NCI-H1092 treated with DMSO at 0.1 percent for 48 hours (cell line): ENCODE measurements at regions not wholly inside any gene's neighbourhood (a gene's known extent, or its start where the extent isn't known, plus 50 kb on each side); places are given as distances from the start of the nearest gene placed in this dataset.

Experiments
- DNase-seq: peaks from one replicate; lab custom pipeline; 2025; lab: John Stamatoyannopoulos, UW

- peak; percentile 32 for DNase-seq
These were observed 314.1 kb downstream of the CD83 start for GRCh38 chr6:14431385-14432330.

GRCh38 chr6:14434916-14435690 is 317.5 kb downstream of the CD83 start:
- no peak for DNase-seq

GRCh38 chr6:14436592-14437132 is 319.1 kb downstream of the CD83 start:
- no peak for DNase-seq

GRCh38 chr6:14439419-14439818 is 321.8 kb downstream of the CD83 start:
- no peak for DNase-seq

DNA sequence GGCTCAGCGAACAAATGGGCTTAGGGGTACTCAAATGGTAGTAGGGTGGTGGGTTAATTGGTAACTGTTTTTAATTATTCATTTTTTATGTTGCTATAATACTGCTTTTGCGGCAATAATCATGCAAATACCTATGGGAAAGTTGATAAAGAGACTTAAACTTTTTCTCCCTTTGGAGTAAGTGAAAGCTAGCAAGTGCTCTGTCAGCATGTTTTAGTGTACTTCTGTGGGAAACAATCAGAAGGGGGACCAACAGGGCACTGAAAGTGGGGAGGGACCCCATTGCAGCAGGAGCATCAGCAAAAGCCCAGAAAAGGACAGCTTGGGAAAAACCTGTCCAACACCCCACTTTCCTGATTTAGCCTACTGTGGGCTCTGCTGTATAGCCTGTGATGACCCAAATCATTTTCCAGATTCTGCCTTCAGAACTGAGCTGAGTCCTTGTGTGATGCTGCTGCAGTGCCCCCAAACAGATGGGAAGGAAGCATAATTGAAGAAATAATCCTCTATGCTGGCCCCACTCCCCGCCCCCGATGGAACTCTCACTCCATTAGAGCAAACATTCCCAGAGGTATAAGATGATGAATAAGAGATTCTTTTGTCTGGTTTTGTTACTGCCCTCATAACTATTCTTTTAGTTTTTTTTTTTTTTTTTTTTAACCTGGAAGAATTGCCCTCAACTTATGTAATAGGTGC is 322.8 kb downstream of the CD83 start:
- DNase-seq = no peak

DNA sequence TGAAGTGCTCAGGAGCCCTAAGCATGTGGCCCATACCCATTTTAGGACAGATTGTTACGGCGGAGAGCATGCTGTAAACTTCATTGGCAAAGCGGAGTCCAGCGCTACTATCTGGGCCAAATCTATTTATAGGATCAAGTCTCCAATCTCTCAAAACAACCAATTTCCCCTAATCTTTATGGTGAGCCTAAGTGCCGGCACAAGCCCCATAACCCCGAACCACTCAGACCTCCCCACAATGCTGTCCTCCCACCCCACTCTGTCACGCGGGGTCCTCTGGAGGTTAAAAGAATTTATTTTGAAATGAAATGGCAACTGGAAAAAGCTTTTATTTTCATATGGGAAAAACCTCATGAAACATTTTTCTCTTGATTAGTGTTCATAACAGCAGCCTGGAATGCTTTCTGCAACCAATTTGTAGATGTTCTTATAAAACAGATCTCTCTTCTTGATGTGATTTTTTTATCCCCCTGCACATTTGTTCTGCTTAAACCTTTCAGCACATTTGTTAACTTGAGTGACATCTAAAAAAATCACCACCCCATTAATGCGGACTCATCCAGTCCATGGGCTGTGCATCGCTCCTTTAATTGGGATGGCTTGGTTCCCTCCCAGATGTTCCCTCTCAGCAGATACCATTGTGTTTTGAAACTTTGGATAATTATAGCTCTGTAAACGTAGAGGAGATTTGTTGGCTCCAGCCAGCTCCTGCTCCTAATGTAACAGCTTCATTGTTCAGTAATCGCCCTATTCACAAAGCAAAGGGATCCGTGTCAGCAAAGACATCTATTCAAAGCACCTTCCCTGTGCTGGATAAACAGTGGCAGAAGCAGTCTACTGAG is 323.6 kb downstream of the CD83 start:
- peak; percentile 47 for DNase-seq

DNA sequence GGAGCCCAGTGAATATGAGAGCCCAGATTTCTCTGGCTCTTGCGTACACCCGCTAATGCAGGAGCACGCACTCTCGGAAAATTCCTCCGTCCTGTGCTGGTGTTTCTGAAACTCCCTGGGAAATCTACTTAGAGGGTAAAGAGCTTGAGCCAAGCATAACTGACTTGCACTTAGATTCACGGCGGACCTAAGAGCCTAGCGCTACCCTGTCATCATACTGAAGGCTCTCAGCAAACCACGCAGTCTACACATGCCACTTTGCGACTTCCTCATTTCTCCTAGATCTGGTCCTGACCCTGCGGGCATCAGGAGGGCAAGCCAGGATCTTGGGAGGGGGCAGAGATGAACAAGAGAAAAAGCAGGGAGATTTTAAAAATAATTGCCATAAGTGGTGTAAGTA is 324.7 kb downstream of the CD83 start:
- DNase-seq = no peak

DNA sequence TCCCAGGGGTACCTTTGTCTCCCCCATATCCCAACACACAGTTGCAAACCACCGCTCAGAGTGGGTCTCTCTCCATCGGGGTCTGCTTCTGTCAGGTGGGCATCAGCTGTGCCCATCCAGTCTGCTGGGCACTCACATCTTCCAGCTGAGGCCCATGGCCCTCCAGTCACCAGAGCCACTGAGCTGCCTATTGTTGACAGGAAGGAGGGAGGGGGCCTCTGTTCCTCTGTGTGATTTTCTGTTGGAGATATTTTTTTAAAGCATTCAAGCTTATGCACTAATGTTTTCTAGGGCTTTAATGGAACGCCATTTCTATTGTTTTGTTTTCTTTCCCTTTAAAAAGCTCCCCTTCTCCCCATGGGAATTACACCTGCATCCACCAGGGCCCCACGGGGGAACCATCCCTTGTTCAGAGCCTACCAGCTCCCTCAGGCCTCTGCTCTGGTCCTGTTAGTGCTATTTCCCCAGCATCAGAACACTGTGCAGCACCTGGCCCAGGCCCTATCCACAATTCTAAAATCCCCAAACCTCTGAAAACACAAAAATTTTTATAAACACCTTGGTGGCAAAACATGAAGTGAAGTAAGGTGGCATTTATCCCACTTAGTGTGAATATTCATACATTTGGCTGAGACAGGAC is 326.2 kb downstream of the CD83 start:
- DNase-seq = no peak

- DNase-seq = no peak
These were observed 326.9 kb downstream of the CD83 start for GRCh38 chr6:14444295-14444972.

GRCh38 chr6:14447240-14447639 is 329.7 kb downstream of the CD83 start:
- no peak for DNase-seq

- DNase-seq = no peak
These were observed 330.7 kb downstream of the CD83 start for GRCh38 chr6:14448246-14448645.

- DNase-seq = no peak
These were observed 332.5 kb downstream of the CD83 start for GRCh38 chr6:14450133-14450504.

GRCh38 chr6:14450578-14450977 is 333.0 kb downstream of the CD83 start:
- DNase-seq = no peak

DNA sequence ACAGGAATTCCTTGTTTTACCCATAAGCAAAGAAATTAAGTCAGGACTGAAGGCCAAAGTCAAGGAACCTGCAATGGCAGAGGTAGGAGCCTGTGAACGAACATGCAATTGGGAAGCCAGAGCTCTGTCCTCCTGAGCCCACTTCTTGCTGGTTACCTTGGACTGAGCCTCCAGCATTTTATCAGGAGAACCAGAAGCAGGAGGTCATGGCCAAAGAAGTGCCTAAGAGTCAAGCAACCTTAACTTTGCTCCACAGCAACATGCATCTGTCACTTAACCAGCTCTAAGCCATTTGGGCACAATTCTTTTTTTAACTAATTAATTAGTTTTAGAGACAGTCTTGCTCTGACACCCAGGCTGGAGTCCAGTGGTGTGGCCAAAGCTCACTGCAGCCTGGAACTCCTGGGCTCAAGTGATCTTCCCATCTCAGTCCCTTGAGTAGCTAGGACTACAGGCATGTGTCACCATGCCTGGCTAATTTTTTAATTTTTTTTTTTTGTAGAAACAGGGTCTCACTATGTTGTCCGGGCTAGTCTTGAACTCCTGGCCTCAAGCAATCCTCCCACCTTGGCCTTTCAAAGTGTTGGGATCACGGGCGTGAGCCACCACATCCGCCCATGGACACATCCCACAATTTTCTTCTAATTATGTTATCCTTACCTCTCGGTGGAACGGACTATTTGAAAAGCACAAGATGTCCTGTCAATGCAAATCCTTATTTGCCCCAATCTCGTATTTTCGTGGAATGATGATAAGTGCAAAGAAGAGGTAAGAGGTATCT is 334.2 kb downstream of the CD83 start:
- no peak for DNase-seq

- DNase-seq = no peak
These were observed 335.3 kb downstream of the CD83 start for GRCh38 chr6:14452567-14453527.

DNA sequence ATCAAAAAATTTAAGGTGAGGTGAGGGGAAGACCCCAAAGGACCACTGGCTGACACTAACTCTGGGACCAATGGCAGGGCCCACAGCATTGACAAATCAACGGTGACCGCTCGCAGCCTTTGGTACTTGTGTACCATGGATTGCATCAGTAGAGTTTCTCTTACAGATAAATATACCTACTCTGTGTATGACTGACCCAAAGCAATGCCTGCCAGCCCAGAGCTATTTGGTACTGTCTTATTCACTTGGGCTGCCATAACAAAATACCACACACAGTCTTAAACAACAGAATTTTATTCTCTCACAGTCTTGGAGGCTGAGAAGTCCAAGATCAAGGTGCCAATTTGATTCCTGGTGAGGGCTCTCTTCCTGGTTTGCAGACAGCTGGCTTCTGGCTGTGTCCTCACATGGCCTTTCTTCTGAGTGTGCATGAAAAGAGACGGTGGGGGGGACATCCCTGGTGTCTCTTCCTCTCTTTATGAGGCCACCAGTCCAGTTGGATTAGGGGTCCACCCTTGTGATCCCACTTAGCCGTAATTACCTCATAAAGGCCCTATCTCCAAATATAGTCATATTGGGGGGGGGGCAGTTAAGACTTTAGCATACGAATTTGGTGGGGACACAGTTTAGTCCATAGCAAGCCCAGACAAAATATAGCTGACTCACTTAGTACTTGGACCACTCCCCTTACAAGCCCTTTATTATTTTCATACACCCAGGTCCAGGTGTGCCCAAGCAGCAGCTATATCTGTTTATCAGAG is 336.3 kb downstream of the CD83 start:
- DNase-seq = no peak

GRCh38 chr6:14454473-14454775 is 336.9 kb downstream of the CD83 start:
- no peak for DNase-seq

DNA sequence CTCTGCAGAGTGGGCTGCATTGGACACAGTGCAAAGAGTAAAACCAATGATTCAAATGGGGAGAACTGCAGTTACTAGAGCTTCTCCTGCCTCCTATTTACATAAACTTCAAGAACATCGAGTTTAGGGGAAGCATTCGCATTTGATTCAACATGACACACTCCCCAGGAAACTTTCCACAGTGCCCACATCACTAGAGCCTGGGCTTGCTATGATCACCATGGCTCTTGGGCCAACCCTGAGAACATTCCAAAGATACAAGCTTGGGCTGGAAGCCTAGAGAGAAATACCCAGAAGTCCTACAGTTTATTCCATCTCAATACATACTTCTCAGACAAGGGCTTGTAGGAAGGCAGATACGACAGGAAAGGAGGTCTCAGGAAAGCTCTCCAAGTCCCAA is 337.9 kb downstream of the CD83 start:
- no peak for DNase-seq
